ENCODE measurements at regions not wholly inside any gene's neighbourhood (a gene's known extent, or its start where the extent isn't known, plus 50 kb on each side); places are given as distances from the start of the nearest gene placed in this dataset.

GRCh38 chr11:134967746-134968145 is 555.7 kb upstream of the B3GAT1 start:
- no peak overlapping the region for H3K56ac ChIP-seq (replicated peaks; ENCODE audit: insufficient read length, low read depth, low read length)
- H4K8ac ChIP-seq (ENCODE audit: extremely low read depth, insufficient read depth, low read length) = no peak overlapping the region
- H3K79me1 ChIP-seq (ENCODE audit: low read depth, low read length) = no peaks in the 10 kb centered on the region
- H3K23me2 ChIP-seq (ENCODE audit: low read depth, low read length) = no peaks in the 10 kb centered on the region
- DNase-seq (ENCODE audit: low read depth in 1 of 2, low spot score in 2 of 2) (no peak), FAIRE-seq (no peak)
- no peak overlapping the region for H2AFZ ChIP-seq (ENCODE audit: low read length)
- H3K79me2 ChIP-seq (ENCODE audit: control insufficient read depth in 1 of 2, insufficient read depth in 2 of 2, low read length in 2 of 2) = no peaks in the 10 kb centered on the region
- H2BK5ac ChIP-seq (ENCODE audit: low read depth, low read length) = no peak overlapping the region
- no peak overlapping the region for H2BK15ac ChIP-seq (ENCODE audit: low read length)
- H3K4me2 ChIP-seq (ENCODE audit: insufficient read depth in 1 of 2, low read depth in 2 of 2, low read length in 2 of 2) = no peak overlapping the region
- no peak overlapping the region for H3K4ac ChIP-seq (replicated peaks; ENCODE audit: insufficient read length, low read depth, low read length)
- no peak overlapping the region for H4K5ac ChIP-seq (ENCODE audit: insufficient read length, low read depth, low read length)
- no peak overlapping the region for H3K14ac ChIP-seq (ENCODE audit: insufficient read length)
- 84% methylated on average over 2 of the region's 2 CpGs; no CpG with 5 or more reads in 1 of the 2 experiments for WGBS, 2 experiments (ENCODE audit: extremely low coverage in 1 of 2, insufficient coverage in 1 of 2, insufficient read length in 1 of 2, insufficient replicate concordance in 2 of 2, low coverage in 1 of 2, low lambda C conversion rate in 2 of 2, missing lambda C conversion rate in 1 of 2)
- no peak overlapping the region for H2BK12ac ChIP-seq (ENCODE audit: low read depth, low read length)
- H3K36me3 ChIP-seq (ENCODE audit: control insufficient read depth in 2 of 4, insufficient read depth in 4 of 4, low read length in 3 of 4) = no peaks in the 10 kb centered on the region
- no peaks in the 10 kb centered on the region for H3K9me3 ChIP-seq (ENCODE audit: insufficient read depth in 2 of 2, low read depth in 1 of 2, low read length in 1 of 2)
- no peaks in the 10 kb centered on the region for H4K20me1 ChIP-seq (replicated peaks in 1 of 2; ENCODE audit: control insufficient read depth in 1 of 2, insufficient read depth in 2 of 2, low read length in 2 of 2)
- H3K27me3 ChIP-seq (replicated peaks in 1 of 4; ENCODE audit: control insufficient read depth in 3 of 4, extremely low read depth in 1 of 4, insufficient read depth in 3 of 4, low read length in 3 of 4) = no peaks in the 10 kb centered on the region
- H3K4me3 ChIP-seq (ENCODE audit: extremely low read depth in 1 of 4, insufficient read depth in 2 of 4, low read depth in 3 of 4, low read length in 4 of 4) = no peak overlapping the region
- ChIA-PET CTCF (ENCODE audit: partially characterized antibody) (interaction anchor here (0.9 kb wide), 1 partner anchor 105 kb away, joined by 3 read pairs; no protein-coding TSS in a partner anchor), POLR2A (ENCODE audit: partially characterized antibody) (no interaction called here)
- H3K27ac ChIP-seq (ENCODE audit: low read depth, low read length) = no peak overlapping the region
- H3K4me1 ChIP-seq (replicated peaks in 1 of 4; ENCODE audit: control insufficient read depth in 3 of 4, insufficient read depth in 4 of 4, low read length in 3 of 4) = no peaks in the 10 kb centered on the region; a peak in 2 of 7 replicates
- no peak overlapping the region for H4K91ac ChIP-seq (replicated peaks; ENCODE audit: insufficient read length, low read length)
- H2BK120ac ChIP-seq (replicated peaks; ENCODE audit: low read depth, low read length) = no peak overlapping the region
- no peak overlapping the region for H2BK20ac ChIP-seq (ENCODE audit: low read length)
- no peak overlapping the region for H2AK5ac ChIP-seq (ENCODE audit: low read depth, low read length)
- no peak overlapping the region for H3K18ac ChIP-seq (ENCODE audit: extremely low read depth, low read length)
- no peak overlapping the region for H3K23ac ChIP-seq (ENCODE audit: insufficient read length)
- no peak overlapping the region for H3K9ac ChIP-seq (replicated peaks in 1 of 4; ENCODE audit: extremely low read depth in 1 of 4, low read depth in 3 of 4, low read length in 3 of 4)
- TF ChIP-seq SAP30 (IDR thresholded peaks at IDR 0.05; ENCODE audit: insufficient read depth, insufficient replicate concordance, low read length) (no peak), SP4 (IDR thresholded peaks at IDR 0.05; ENCODE audit: low read length) (no peak), YY1 (IDR thresholded peaks at IDR 0.05; ENCODE audit: low read depth, low read length) (no peak), TAF7 (optimal IDR thresholded peaks at IDR 0.05; ENCODE audit: borderline replicate concordance, low read depth, low read length) (no peak), CEBPB (IDR thresholded peaks at IDR 0.05; ENCODE audit: low read depth, low read length) (no peak), POLR2A (IDR thresholded peaks at IDR 0.05; ENCODE audit: control extremely low read depth in 1 of 2, low read depth in 2 of 2, low read length in 2 of 2) (no peak), CTBP2 (IDR thresholded peaks at IDR 0.05; ENCODE audit: borderline replicate concordance, insufficient read depth, insufficient read length, low read length) (no peak), CBX5 (IDR thresholded peaks at IDR 0.05; ENCODE audit: low read depth, low read length) (no peak), ZNF274 (IDR thresholded peaks at IDR 0.05; ENCODE audit: borderline replicate concordance, extremely low read depth, low read length) (no peak), RFX5 (IDR thresholded peaks at IDR 0.05; ENCODE audit: borderline replicate concordance, low read depth, low read length) (no peak), USF2 (IDR thresholded peaks at IDR 0.05; ENCODE audit: low read length) (no peak), GTF2F1 (IDR thresholded peaks at IDR 0.05; ENCODE audit: borderline replicate concordance, low read depth, low read length) (no peak), KDM5A (IDR thresholded peaks at IDR 0.05; ENCODE audit: low read length) (no peak), RAD21 (IDR thresholded peaks at IDR 0.05 in 1 of 2, conservative IDR thresholded peaks at IDR 0.05 in 1 of 2; ENCODE audit: low read depth in 2 of 2, low read length in 2 of 2) (no peak)
